Loucy (cell line): ENCODE measurements at regions not wholly inside any gene's neighbourhood (a gene's known extent, or its start where the extent isn't known, plus 50 kb on each side); places are given as distances from the start of the nearest gene placed in this dataset.

Experiments used
- EZH2phosphoT487 ChIP-seq: fragments of 200-600 bp; IDR thresholded peaks from 2 replicates; pipeline ENCODE4 v1.6.1; 2018; ENCODE audit warnings: antibody characterized with exemption, mild to moderate bottlenecking, moderate library complexity, borderline replicate concordance
- TF ChIP-seq, protein P1 (sequence below): fragments of 200-600 bp; sonication (generic); conservative IDR thresholded peaks from 2 replicates; pipeline ENCODE4 v1.5.1; 2014; ENCODE audit warnings: mild to moderate bottlenecking, antibody characterized with exemption, low read length

- TF ChIP-seq, protein P1, sequence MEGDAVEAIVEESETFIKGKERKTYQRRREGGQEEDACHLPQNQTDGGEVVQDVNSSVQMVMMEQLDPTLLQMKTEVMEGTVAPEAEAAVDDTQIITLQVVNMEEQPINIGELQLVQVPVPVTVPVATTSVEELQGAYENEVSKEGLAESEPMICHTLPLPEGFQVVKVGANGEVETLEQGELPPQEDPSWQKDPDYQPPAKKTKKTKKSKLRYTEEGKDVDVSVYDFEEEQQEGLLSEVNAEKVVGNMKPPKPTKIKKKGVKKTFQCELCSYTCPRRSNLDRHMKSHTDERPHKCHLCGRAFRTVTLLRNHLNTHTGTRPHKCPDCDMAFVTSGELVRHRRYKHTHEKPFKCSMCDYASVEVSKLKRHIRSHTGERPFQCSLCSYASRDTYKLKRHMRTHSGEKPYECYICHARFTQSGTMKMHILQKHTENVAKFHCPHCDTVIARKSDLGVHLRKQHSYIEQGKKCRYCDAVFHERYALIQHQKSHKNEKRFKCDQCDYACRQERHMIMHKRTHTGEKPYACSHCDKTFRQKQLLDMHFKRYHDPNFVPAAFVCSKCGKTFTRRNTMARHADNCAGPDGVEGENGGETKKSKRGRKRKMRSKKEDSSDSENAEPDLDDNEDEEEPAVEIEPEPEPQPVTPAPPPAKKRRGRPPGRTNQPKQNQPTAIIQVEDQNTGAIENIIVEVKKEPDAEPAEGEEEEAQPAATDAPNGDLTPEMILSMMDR: no peak
- no peak for TF ChIP-seq EZH2phosphoT487
Observed at GRCh38 chr1:82783044-82783443, 982.3 kb downstream of the ADGRL2 start.
